DOHH2 (cell line): ENCODE measurements at regions not wholly inside any gene's neighbourhood (a gene's known extent, or its start where the extent isn't known, plus 50 kb on each side); places are given as distances from the start of the nearest gene placed in this dataset.
"Not testable (repeated sequence)": the region's sequence is repeated elsewhere in the genome, so short reads cannot be mapped to it uniquely, and the experiment has no call there.

Source experiments
- H3F3A ChIP-seq: fragments of 200-600 bp; sonication (generic), shearing (Covaris generic); 2 replicates; pipeline ENCODE4 v1.6.0; 2016; ENCODE audit warnings: antibody characterized with exemption, mild to moderate bottlenecking; ENCODE audit not compliant: control insufficient read depth, insufficient read depth
- H3K27ac ChIP-seq: fragments of 200-600 bp; sonication (generic); 2 replicates; pipeline ENCODE4 v1.5.1; 2014; ENCODE audit warnings: low read depth, mild to moderate bottlenecking, low read length, moderate library complexity
- H3K27me3 ChIP-seq: fragments of 200-600 bp; sonication (generic); 2 replicates; pipeline ENCODE4 v1.6.1; 2014; ENCODE audit warnings: mild to moderate bottlenecking, low read length, mixed read lengths; ENCODE audit not compliant: control insufficient read depth
- H3K36me3 ChIP-seq: fragments of 200-600 bp; sonication (generic); 2 replicates; pipeline ENCODE4 v1.6.1; 2014; ENCODE audit warnings: mild to moderate bottlenecking, low read length, moderate library complexity, mixed read lengths; ENCODE audit not compliant: control insufficient read depth
- H3K4me1 ChIP-seq: fragments of 200-600 bp; sonication (generic); 2 replicates; pipeline ENCODE4 v1.6.1; 2014; ENCODE audit warnings: mild to moderate bottlenecking, low read length, mixed read lengths; ENCODE audit not compliant: control insufficient read depth
- H3K4me2 ChIP-seq: fragments of 200-600 bp; sonication (generic); 2 replicates; pipeline ENCODE4 v1.6.0; 2014; ENCODE audit warnings: mild to moderate bottlenecking, low read length, moderate library complexity
- H3K4me3 ChIP-seq: fragments of 200-600 bp; sonication (generic); 2 replicates; pipeline ENCODE4 v1.5.1; 2014; ENCODE audit warnings: mild to moderate bottlenecking, low read length, mixed read lengths
- H3K79me2 ChIP-seq: fragments of 200-600 bp; sonication (generic); 2 replicates; pipeline ENCODE4 v1.6.1; 2014; ENCODE audit warnings: mild to moderate bottlenecking, low read length, mixed read lengths; ENCODE audit not compliant: control insufficient read depth
- H3K9me2 ChIP-seq: fragments of 200-600 bp; sonication (generic); replicated peaks from 2 replicates; pipeline ENCODE4 v1.6.1; 2014; ENCODE audit warnings: mild to moderate bottlenecking, low read length, mixed read lengths; ENCODE audit not compliant: control insufficient read depth
- H3K9me3 ChIP-seq: fragments of 200-600 bp; sonication (generic); 2 replicates; pipeline ENCODE4 v1.6.1; 2014; ENCODE audit warnings: antibody characterized with exemption, low read length, mixed read lengths; ENCODE audit not compliant: control insufficient read depth, insufficient read depth
- H4K20me1 ChIP-seq: fragments of 200-600 bp; sonication (generic); 2 replicates; pipeline ENCODE4 v1.6.0; 2014; ENCODE audit warnings: low read depth, mild to moderate bottlenecking, antibody characterized with exemption, low read length, moderate library complexity; ENCODE audit not compliant: control insufficient read depth, insufficient read depth
- CTCF ChIP-seq: fragments of 200-600 bp; sonication (generic); IDR thresholded peaks from one replicate; pipeline ENCODE4 v1.5.1; 2014; ENCODE audit warnings: antibody characterized with exemption, mild to moderate bottlenecking, low read depth, low read length; ENCODE audit not compliant: poor library complexity, severe bottlenecking
- EZH2phosphoT487 ChIP-seq: fragments of 200-600 bp; sonication (generic); IDR thresholded peaks from 2 replicates; pipeline ENCODE4 v1.6.1; 2017; ENCODE audit warnings: borderline replicate concordance, mild to moderate bottlenecking, antibody characterized with exemption, low read length, moderate library complexity, mixed read lengths

- not testable (repeated sequence) for H3K79me2 ChIP-seq, H4K20me1 ChIP-seq, H3K9me2 ChIP-seq, H3K4me2 ChIP-seq, H3K27me3 ChIP-seq, H3K4me3 ChIP-seq, H3K9me3 ChIP-seq, H3K4me1 ChIP-seq, H3K36me3 ChIP-seq, H3F3A ChIP-seq, H3K27ac ChIP-seq
These were observed 525.9 kb upstream of the PPP2R3A start for GRCh38 chr3:135439632-135440031.

GRCh38 chr3:135440233-135440632, 525.3 kb upstream of the PPP2R3A start:
- TF ChIP-seq EZH2phosphoT487 (no peak), CTCF (no peak)
- H3K9me3 ChIP-seq, result no peaks in the 10 kb centered on the region
- H4K20me1 ChIP-seq, result no peaks in the 10 kb centered on the region
- no peak overlapping the region for H3K4me2 ChIP-seq
- H3K4me3 ChIP-seq, result no peak overlapping the region
- H3K4me1 ChIP-seq, result peaks cover 6% of the 10 kb centered on the region; the same call in 1 of the 2 replicates
- no peaks in the 10 kb centered on the region for H3K36me3 ChIP-seq
- no peaks in the 10 kb centered on the region for H3K9me2 ChIP-seq
- H3K27ac ChIP-seq, result no peak overlapping the region
- H3K27me3 ChIP-seq, result peaks cover 8% of the 10 kb centered on the region; the same call in 1 of the 2 replicates
- no peaks in the 10 kb centered on the region for H3F3A ChIP-seq
- H3K79me2 ChIP-seq, result no peaks in the 10 kb centered on the region

- H3K9me3 ChIP-seq, result no peaks in the 10 kb centered on the region
- no peak overlapping the region for H3K27ac ChIP-seq
- peaks cover 6% of the 10 kb centered on the region; the same call in 1 of the 2 replicates for H3K4me1 ChIP-seq
- no peaks in the 10 kb centered on the region for H4K20me1 ChIP-seq
- H3K27me3 ChIP-seq, result peaks cover 8% of the 10 kb centered on the region; the same call in 1 of the 2 replicates
- no peaks in the 10 kb centered on the region for H3K36me3 ChIP-seq
- no peak overlapping the region for H3K4me3 ChIP-seq
- no peaks in the 10 kb centered on the region for H3K79me2 ChIP-seq
- no peak for TF ChIP-seq CTCF
- no peak for TF ChIP-seq EZH2phosphoT487
- no peaks in the 10 kb centered on the region for H3F3A ChIP-seq
- no peaks in the 10 kb centered on the region for H3K9me2 ChIP-seq
- H3K4me2 ChIP-seq, result no peak overlapping the region
These were observed 524.8 kb upstream of the PPP2R3A start for GRCh38 chr3:135440746-135441145.

GRCh38 chr3:135444058-135444457, 521.5 kb upstream of the PPP2R3A start:
- H3K4me1 ChIP-seq, result peaks cover 6% of the 10 kb centered on the region; the same call in 1 of the 2 replicates
- H3K27me3 ChIP-seq, result peaks cover 8% of the 10 kb centered on the region; the same call in 1 of the 2 replicates
- H3K9me2 ChIP-seq, result no peaks in the 10 kb centered on the region
- H3K27ac ChIP-seq, result no peak overlapping the region
- H3K4me3 ChIP-seq, result no peak overlapping the region
- H4K20me1 ChIP-seq, result no peaks in the 10 kb centered on the region
- no peaks in the 10 kb centered on the region for H3K79me2 ChIP-seq
- H3K36me3 ChIP-seq, result no peaks in the 10 kb centered on the region
- H3K9me3 ChIP-seq, result no peaks in the 10 kb centered on the region
- TF ChIP-seq CTCF (no peak), EZH2phosphoT487 (no peak)
- no peaks in the 10 kb centered on the region for H3F3A ChIP-seq
- H3K4me2 ChIP-seq, result peak overlapping the region; percentile 7; the same call in 1 of the 2 replicates
